B cell (primary cell): ENCODE measurements at regions not wholly inside any gene's neighbourhood (a gene's known extent, or its start where the extent isn't known, plus 50 kb on each side); places are given as distances from the start of the nearest gene placed in this dataset.

Experiments used
- ATAC-seq: fragments of 200-7000 bp; cut with Tn5 transposase; one replicate; pipeline ENCODE4 v1.10.0; 2021; ENCODE audit warnings: low read depth, mild to moderate bottlenecking, moderate number of reproducible peaks, moderate library complexity
- CTCF ChIA-PET: fragments of 350-600 bp; sonication (Branson Sonifier 250); formaldehyde crosslinking; loops from one replicate; lab custom pipeline; 2021; ENCODE audit warnings: antibody characterized with exemption, inconsistent platforms; lab: Charles Lee
- POLR2A ChIA-PET: fragments of 350-600 bp; sonication (Branson Sonifier 250); formaldehyde crosslinking; loops from one replicate; lab custom pipeline; 2021; ENCODE audit warnings: antibody characterized with exemption; lab: Charles Lee
- DNase-seq: peaks from one replicate; pipeline ENCODE4 v3.0.0; 2013
- H2AFZ ChIP-seq: 2 replicates; pipeline ENCODE4 v1.6.1; 2012; ENCODE audit warnings: mild to moderate bottlenecking, low read depth, low read length; ENCODE audit not compliant: insufficient read depth, poor library complexity, severe bottlenecking
- H3K27ac ChIP-seq, 2 donors: 1 replicate in 1 of 2; 2 replicates in 1 of 2; pipeline ENCODE4 v1.5.1; 2012 to 2013; ENCODE audit warnings: low read length in 2 of 2, mild to moderate bottlenecking in 2 of 2, moderate library complexity in 1 of 2
- H3K27me3 ChIP-seq, 4 experiments: fragments of 200-600 bp in 1 of 4; sonication (generic) in 1 of 4; replicated peaks in 1 of 4; 1 replicate in 2 of 4; 2 replicates in 2 of 4; pipeline versions ENCODE4 v1.6.1 to v1.7.0; 2013 to 2016; ENCODE audit warnings: low read length in 3 of 4, mild to moderate bottlenecking in 2 of 4, mixed read lengths in 1 of 4, moderate library complexity in 1 of 4; ENCODE audit not compliant: insufficient read depth in 4 of 4, control insufficient read depth in 3 of 4; ENCODE audit errors: control extremely low read depth in 1 of 4
- H3K36me3 ChIP-seq, 2 experiments: replicated peaks in 1 of 2; 1 replicate in 1 of 2; 2 replicates in 1 of 2; pipeline versions ENCODE4 v1.6.1 to v1.7.1; 2013; ENCODE audit warnings: low read length in 1 of 2; ENCODE audit not compliant: insufficient read depth in 2 of 2, control insufficient read depth in 1 of 2; ENCODE audit errors: control extremely low read depth in 1 of 2, extremely low read depth in 1 of 2
- H3K4me1 ChIP-seq, 2 donors: fragments of 200-600 bp in 1 of 2; sonication (generic) in 1 of 2; 1 replicate in 1 of 2; 2 replicates in 1 of 2; pipeline versions ENCODE4 v1.5.1 to v1.6.1; 2013 to 2017; ENCODE audit warnings: low read length in 2 of 2; ENCODE audit not compliant: control insufficient read depth in 2 of 2, insufficient read depth in 2 of 2
- H3K4me2 ChIP-seq: replicated peaks from 2 replicates; pipeline ENCODE3; 2012; ENCODE audit warnings: mild to moderate bottlenecking, low read depth, low read length; ENCODE audit not compliant: poor library complexity, severe bottlenecking
- H3K4me3 ChIP-seq, 5 experiments: fragments of 200-600 bp in 1 of 5; sonication (generic) in 1 of 5; 1 replicate in 3 of 5; 2 replicates in 2 of 5; pipeline versions ENCODE4 v1.5.1 to v1.7.0; 2011 to 2016; ENCODE audit warnings: low read length in 4 of 5, mild to moderate bottlenecking in 4 of 5, low read depth in 2 of 5, control low read depth in 1 of 5, moderate library complexity in 1 of 5; ENCODE audit not compliant: insufficient read depth in 1 of 5; ENCODE audit errors: control extremely low read depth in 1 of 5, extremely low read depth in 1 of 5
- H3K79me2 ChIP-seq: fragments of 200-600 bp; sonication (generic); one replicate; pipeline ENCODE4 v1.6.0; 2016; ENCODE audit warnings: low read length; ENCODE audit not compliant: control insufficient read depth, insufficient read depth
- H3K9ac ChIP-seq: fragments of 200-600 bp; sonication (generic); 2 replicates; pipeline ENCODE4 v1.6.1; 2017; ENCODE audit warnings: mild to moderate bottlenecking, low read length, moderate library complexity
- H3K9me3 ChIP-seq, 3 donors: one replicate each; pipeline versions ENCODE4 v1.6.1 to v1.7.1; 2013; ENCODE audit warnings: low read length in 2 of 3; ENCODE audit not compliant: control insufficient read depth in 2 of 3, insufficient read depth in 1 of 3; ENCODE audit errors: control extremely low read depth in 1 of 3
- H4K20me1 ChIP-seq: 2 replicates; pipeline ENCODE4 v1.6.0; 2012; ENCODE audit warnings: mild to moderate bottlenecking, low read length; ENCODE audit not compliant: insufficient read depth, control insufficient read depth, poor library complexity, severe bottlenecking
- H3K27ac Mint-ChIP-seq: one replicate; pipeline ENCODE4 v1.8.0; 2021; ENCODE audit warnings: mixed read lengths
- H3K27me3 Mint-ChIP-seq: one replicate; pipeline ENCODE4 v1.8.0; 2021; ENCODE audit warnings: mixed read lengths
- H3K4me1 Mint-ChIP-seq: one replicate; pipeline ENCODE4 v1.8.0; 2021; ENCODE audit warnings: mixed read lengths
- H3K4me3 Mint-ChIP-seq: one replicate; pipeline ENCODE4 v1.8.0; 2021; ENCODE audit warnings: mixed read lengths
- H3K9me3 Mint-ChIP-seq: one replicate; pipeline ENCODE4 v1.8.0; 2022; ENCODE audit warnings: mixed read lengths; ENCODE audit not compliant: insufficient read depth
- CTCF ChIP-seq: fragments of 200-600 bp; IDR thresholded peaks from one replicate; pipeline ENCODE4 v1.8.0; 2022; ENCODE audit warnings: antibody characterized with exemption, mild to moderate bottlenecking
- EZH2 ChIP-seq: IDR thresholded peaks from 2 replicates; pipeline ENCODE4 v1.6.1; 2012; ENCODE audit warnings: borderline replicate concordance, low read depth, mild to moderate bottlenecking, moderate library complexity, low read length; ENCODE audit not compliant: insufficient read depth, poor library complexity, severe bottlenecking
- WGBS: methylation state at CpG from one replicate; pipeline ENCODE4 v1.1.5; 2013; ENCODE audit warnings: missing lambda C conversion rate; ENCODE audit not compliant: insufficient coverage; 5-methylcytosine and 5-hydroxymethylcytosine counted together
- intact Hi-C: fragments of 100-400 bp; cut with micrococcal nuclease; formaldehyde crosslinking; loops from one replicate; pipeline ENCODE4 v1.10.0; 2022

GRCh38 chr20:39394461-39394860 lies 432.3 kb downstream of the DHX35 start:
- no peak overlapping the region for H3K27ac Mint-ChIP-seq

GRCh38 chr20:39390186-39390585 lies 428.0 kb downstream of the DHX35 start:
- Mint-ChIP-seq H3K27ac (no peak overlapping the region), H3K4me3 (no peak overlapping the region), H3K4me1 (no peaks in the 10 kb centered on the region), H3K27me3 (peaks cover 10% of the 10 kb centered on the region), H3K9me3 (no peaks in the 10 kb centered on the region)
- H3K36me3 ChIP-seq = no peaks in the 10 kb centered on the region
- no peak for TF ChIP-seq CTCF
- no peak for TF ChIP-seq EZH2
- H3K4me2 ChIP-seq = no peak overlapping the region
- H3K4me3 ChIP-seq = no peak overlapping the region
- no peaks in the 10 kb centered on the region for H3K27me3 ChIP-seq
- no peaks in the 10 kb centered on the region for H3K4me1 ChIP-seq
- DNase-seq (no peak), ATAC-seq (no peak)
- H4K20me1 ChIP-seq = no peaks in the 10 kb centered on the region
- no peak overlapping the region for H3K9ac ChIP-seq
- no peaks in the 10 kb centered on the region for H3K9me3 ChIP-seq
- WGBS = 73% methylated on average over 3 of the region's 5 CpGs
- ChIA-PET CTCF (no interaction called here), POLR2A (no interaction called here)
- H2AFZ ChIP-seq = no peak overlapping the region
- intact Hi-C loops = no loop called here
- no peaks in the 10 kb centered on the region for H3K79me2 ChIP-seq
- H3K27ac ChIP-seq = no peak overlapping the region

More at GRCh38 chr20:39394461-39394860, 432.3 kb downstream of the DHX35 start:
- no peak overlapping the region for H3K27ac ChIP-seq
- H3K9me3 Mint-ChIP-seq = no peaks in the 10 kb centered on the region
- H3K36me3 ChIP-seq = no peaks in the 10 kb centered on the region
- ATAC-seq (no peak), DNase-seq (no peak)
- peaks cover 10% of the 10 kb centered on the region for H3K27me3 Mint-ChIP-seq
- ChIA-PET POLR2A (no interaction called here), CTCF (interaction anchor here (1.6 kb wide), 1 partner anchor 126 kb away, joined by 9 read pairs; no protein-coding TSS in a partner anchor)
- H3K79me2 ChIP-seq = no peaks in the 10 kb centered on the region
- no peaks in the 10 kb centered on the region for H3K4me1 ChIP-seq
- no peaks in the 10 kb centered on the region for H4K20me1 ChIP-seq
- no peak overlapping the region for H3K4me2 ChIP-seq
- no peaks in the 10 kb centered on the region for H3K4me1 Mint-ChIP-seq
- 96% methylated on average over 2 of the region's 2 CpGs for WGBS
- TF ChIP-seq CTCF (no peak), EZH2 (no peak)
- no peaks in the 10 kb centered on the region for H3K27me3 ChIP-seq
- H3K9ac ChIP-seq = no peak overlapping the region
- H2AFZ ChIP-seq = no peak overlapping the region
- no peaks in the 10 kb centered on the region for H3K9me3 ChIP-seq
- no peak overlapping the region for H3K4me3 Mint-ChIP-seq
- no peak overlapping the region for H3K4me3 ChIP-seq
- intact Hi-C loops = no loop called here
